Femur (tissue), 1 donor: ENCODE measurements at regions not wholly inside any gene's neighbourhood (a gene's known extent, or its start where the extent isn't known, plus 50 kb on each side); places are given as distances from the start of the nearest gene placed in this dataset.
"Not testable (repeated sequence)": the region's sequence is repeated elsewhere in the genome, so short reads cannot be mapped to it uniquely, and the experiment has no call there.

Experiments used
- DNase-seq: peaks from one replicate; pipeline ENCODE4 v3.0.0-alpha.2; 2017

DNA sequence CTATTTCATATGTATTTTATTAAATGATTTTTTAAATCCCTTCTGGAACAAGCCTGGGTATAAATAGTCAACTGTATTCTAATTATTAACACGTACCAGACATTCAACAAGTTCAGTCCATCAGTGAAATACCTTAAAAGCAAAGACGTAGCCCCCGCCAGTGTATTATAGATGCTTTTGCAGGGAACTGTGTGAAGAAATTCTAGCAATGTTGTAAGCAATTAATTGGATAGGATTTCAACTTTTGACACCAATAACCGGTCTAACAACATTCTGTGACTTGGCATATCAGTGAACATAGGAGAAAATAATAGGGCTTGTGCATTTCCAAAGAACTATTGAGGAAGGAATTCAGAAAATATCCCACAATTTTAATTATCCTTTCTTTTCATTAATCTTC, 67.2 kb upstream of the TGFBR2 start:
- DNase-seq: no peak

- DNase-seq: no peak
Observed at GRCh38 chr3:30539772-30540171, 66.6 kb upstream of the TGFBR2 start.

DNA sequence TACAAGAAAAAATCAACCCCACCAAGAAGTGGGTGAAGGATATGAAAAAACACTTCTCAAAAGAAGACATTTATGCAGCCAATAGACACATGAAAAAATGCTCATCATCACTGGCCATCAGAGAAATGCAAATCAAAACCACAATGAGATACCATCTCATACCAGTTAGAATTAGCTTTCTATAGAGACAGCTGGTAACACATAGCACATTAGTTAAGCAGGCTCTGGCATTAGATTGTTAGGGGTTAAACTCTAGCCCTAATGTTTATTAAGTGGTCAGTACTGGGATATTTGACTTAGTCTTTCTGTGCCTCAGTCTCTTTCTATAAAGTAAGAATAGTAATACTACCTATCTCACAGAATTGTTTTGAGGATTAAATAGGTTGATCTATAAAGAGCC, 65.2 kb upstream of the TGFBR2 start:
- DNase-seq: not testable (repeated sequence)

GRCh38 chr3:30542897-30543296, 63.5 kb upstream of the TGFBR2 start:
- no peak for DNase-seq

DNA sequence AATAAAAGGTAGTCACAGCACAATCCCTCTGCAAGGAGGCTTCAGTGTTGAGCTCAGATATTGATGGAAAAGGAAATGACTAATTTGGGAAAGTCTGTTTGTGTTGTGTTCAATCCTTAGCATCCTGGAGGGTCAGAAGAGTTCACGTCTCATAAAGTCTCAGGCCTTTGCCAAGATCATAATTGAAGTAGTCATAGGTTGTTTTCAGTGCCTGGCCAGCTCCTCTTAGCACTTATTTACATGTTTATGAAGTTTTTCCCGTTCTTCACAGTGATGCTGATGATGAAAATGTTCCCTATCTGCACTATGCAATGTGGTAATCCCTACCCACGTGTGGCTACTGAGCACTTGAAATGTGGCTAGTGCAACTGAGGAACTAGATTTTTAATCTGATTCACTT, 61.6 kb upstream of the TGFBR2 start:
- DNase-seq: no peak

GRCh38 chr3:30546934-30547333, 59.5 kb upstream of the TGFBR2 start:
- no peak for DNase-seq

DNA sequence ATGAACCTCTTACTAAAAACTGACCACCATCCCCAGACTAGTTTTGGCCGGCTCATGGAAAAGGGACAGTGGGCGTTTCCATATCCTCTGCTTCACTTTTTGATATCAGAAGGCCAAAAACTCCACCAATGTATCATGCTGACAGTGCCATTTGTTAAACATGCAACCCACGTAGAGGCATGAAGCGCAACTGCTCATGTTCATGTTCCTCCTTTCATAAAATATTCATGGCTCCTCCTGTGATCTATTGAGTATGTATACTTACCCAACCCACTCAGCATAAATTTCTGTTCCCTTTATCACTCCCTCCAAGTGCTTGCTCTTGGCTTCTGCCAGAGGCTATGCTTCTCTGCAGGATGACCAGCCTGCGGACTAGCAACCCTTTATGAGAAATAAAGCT, 58.7 kb upstream of the TGFBR2 start:
- DNase-seq: no peak

DNA sequence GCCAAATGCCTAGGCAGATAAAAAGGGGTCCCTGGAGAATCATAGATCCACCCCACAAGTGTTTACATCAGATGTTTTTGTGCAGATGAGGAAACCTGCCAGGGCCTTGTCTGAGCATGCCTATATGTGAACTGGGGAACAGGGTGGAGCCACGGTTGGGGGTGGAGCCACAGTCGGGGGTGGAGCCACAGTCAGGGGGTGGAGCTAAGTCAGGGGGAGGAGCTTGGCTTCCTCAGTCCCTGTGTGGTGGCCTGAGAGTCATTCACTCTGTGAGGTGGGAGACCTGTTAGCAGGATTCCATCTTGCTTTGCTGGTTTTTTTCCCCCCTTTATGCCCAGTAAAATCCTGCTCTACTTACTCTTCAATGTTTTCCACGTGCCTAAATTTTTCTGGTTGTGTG, 57.8 kb upstream of the TGFBR2 start:
- no peak for DNase-seq

DNA sequence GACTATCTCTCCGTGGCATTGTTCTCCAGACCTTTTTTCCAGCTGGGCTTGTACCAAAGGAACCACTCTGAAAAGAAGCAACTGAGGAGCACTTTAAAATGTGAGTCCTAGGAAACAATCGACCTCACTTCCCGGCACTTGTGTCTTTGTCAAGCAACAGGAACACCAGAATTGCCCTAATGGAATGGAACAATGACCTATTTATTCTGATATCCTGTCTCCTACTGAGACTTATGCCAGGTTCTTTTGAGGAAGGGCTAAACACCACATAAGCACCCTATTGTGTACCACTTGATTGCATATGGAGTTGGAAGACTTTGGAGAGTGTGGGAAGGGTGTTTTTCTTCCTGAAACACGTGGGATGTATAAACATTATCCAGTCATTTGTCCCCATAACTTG, 56.8 kb upstream of the TGFBR2 start:
- DNase-seq: no peak

DNA sequence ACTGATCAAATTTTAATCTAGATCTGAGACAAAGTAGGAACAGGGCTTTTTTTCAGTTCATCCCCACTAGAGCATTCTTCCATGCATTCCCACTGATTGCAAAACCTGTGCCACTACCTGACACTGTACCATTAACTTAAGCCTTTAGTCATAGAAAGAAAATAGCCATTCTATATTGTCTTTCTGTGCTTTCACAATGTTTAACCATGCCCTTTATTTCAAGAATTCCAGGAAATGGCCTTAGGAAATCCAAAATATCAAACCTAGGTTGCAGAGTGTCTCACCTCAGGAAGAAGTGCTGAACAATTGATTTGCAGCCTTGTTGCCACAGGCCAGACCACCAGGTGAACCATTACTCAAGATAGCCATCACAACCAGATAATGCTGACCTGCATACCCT, 56.2 kb upstream of the TGFBR2 start:
- DNase-seq: no peak

- no peak for DNase-seq
Observed at GRCh38 chr3:30551266-30551665, 55.1 kb upstream of the TGFBR2 start.

GRCh38 chr3:30551927-30552326, 54.5 kb upstream of the TGFBR2 start:
- DNase-seq: no peak

DNA sequence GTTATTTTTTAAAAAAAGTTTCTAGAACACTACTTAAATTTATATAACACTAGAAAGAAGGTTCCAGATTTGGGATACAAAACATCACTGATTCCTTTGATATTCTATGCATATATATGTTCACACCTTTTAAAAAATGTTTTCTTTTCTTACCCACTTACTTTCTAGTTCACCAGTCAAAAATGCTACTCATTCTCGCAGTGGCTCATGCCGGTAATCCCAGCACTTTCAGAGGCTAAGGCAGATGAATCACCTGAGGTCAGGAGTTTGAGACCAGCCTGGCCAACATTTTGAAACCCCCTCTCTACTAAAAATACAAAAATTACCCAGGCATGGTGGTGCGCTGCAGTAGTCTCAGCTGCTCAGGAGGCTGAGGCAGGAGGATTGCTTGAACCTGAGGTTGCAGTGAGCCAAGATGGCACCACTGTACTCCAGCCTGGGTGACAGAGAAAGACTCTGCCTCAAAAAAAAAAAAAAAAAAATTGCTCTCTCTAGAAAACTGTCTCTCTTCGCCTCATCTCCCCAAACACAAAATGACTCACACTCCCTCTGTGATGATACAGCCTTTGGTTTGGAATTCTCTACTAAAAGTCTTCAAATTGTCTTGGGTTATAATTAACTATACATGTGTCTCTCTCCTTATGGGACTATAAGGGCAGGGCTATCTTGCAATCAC, 52.6 kb upstream of the TGFBR2 start:
- no peak for DNase-seq

DNA sequence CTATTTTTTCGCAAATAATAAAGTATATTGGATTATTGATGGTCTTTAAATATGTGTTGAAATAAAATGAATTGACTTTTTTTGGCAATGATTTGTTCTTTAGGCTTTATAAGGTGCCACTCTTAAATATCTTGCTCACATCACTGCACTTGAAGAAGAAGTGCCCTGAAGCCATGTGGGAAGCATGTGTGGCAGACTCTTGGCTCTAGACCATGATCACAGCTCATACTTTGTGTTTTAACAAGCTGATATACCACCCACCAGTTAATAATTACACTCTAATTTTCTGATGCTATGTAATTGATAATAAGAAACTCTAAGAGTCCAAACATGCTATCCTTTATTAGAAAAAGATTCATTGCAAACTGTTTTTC, 52.1 kb upstream of the TGFBR2 start:
- no peak for DNase-seq

DNA sequence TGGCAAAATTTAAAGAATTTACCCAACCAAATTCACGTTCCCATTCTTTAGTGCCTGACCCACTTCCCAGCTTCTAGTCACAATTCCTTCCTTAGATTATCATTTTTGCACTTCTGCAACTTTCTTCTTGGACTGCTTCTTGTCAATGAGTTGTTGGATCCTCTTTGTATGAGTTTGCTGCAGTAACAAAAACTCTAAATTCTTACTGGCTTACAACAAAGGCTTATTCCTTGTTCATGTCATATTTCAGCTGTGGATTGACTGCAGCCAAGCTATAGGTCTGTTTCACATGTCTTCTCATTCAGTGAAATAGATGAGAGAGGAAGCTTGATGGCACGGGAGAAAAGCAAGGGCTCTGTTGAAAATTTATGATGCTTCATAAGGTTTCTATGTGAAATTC, 50.4 kb upstream of the TGFBR2 start:
- no peak for DNase-seq
